Smooth muscle cell (in vitro differentiated cells): ENCODE measurements at regions not wholly inside any gene's neighbourhood (a gene's known extent, or its start where the extent isn't known, plus 50 kb on each side); places are given as distances from the start of the nearest gene placed in this dataset.
A peak's percentile ranks its signal among the peaks of the same experiment; 100 is the strongest.

ENCODE experiments used
- DNase-seq: peaks from one replicate; lab custom pipeline; 2025; ENCODE audit not compliant: unreplicated experiment; lab: John Stamatoyannopoulos, UW
- H2AFZ ChIP-seq: fragments of 200-600 bp; sonication (generic); 2 replicates; pipeline ENCODE4 v1.6.0; 2016; ENCODE audit warnings: antibody characterized with exemption, low read depth, mild to moderate bottlenecking
- H3F3A ChIP-seq: fragments of 200-600 bp; sonication (generic); 2 replicates; pipeline ENCODE4 v1.6.0; 2017; ENCODE audit warnings: antibody characterized with exemption, low read depth
- H3K27ac ChIP-seq: fragments of 200-600 bp; sonication (generic); 2 replicates; pipeline ENCODE4 v1.5.1; 2016; ENCODE audit warnings: low read depth, mild to moderate bottlenecking
- H3K27me3 ChIP-seq: fragments of 200-600 bp; sonication (generic); 2 replicates; pipeline ENCODE4 v1.6.1; 2016; ENCODE audit warnings: low read depth, mild to moderate bottlenecking
- H3K36me3 ChIP-seq: fragments of 200-600 bp; sonication (generic); 2 replicates; pipeline ENCODE4 v1.5.1; 2016; ENCODE audit warnings: low read depth
- H3K4me1 ChIP-seq: fragments of 200-600 bp; sonication (generic); 2 replicates; pipeline ENCODE4 v1.5.1; 2016; ENCODE audit warnings: low read depth
- H3K4me2 ChIP-seq: fragments of 200-600 bp; sonication (generic); 2 replicates; pipeline ENCODE4 v1.6.0; 2016; ENCODE audit warnings: mild to moderate bottlenecking
- H3K4me3 ChIP-seq: fragments of 200-600 bp; sonication (generic); 2 replicates; pipeline ENCODE4 v1.5.1; 2016; ENCODE audit warnings: mild to moderate bottlenecking
- H3K79me2 ChIP-seq: fragments of 200-600 bp; sonication (generic); 2 replicates; pipeline ENCODE4 v1.6.0; 2016; ENCODE audit warnings: low read depth, mild to moderate bottlenecking
- H3K9ac ChIP-seq: fragments of 200-600 bp; sonication (generic); 2 replicates; pipeline ENCODE4 v1.6.0; 2016; ENCODE audit warnings: low read depth
- H3K9me3 ChIP-seq: fragments of 200-600 bp; sonication (generic); replicated peaks from 2 replicates; pipeline ENCODE4 v1.5.1; 2016; ENCODE audit warnings: low read depth
- H4K20me1 ChIP-seq: fragments of 200-600 bp; sonication (generic); 2 replicates; pipeline ENCODE4 v1.6.0; 2016; ENCODE audit warnings: low read depth
- WGBS: methylation state at CpG from one replicate; pipeline ENCODE4 v1.1.7; 2016; ENCODE audit warnings: low lambda C conversion rate; 5-methylcytosine and 5-hydroxymethylcytosine counted together
- TF ChIP-seq, protein P1 (sequence below): fragments of 200-600 bp; sonication (generic); IDR thresholded peaks from 2 replicates; pipeline ENCODE4 v1.5.1; 2017; ENCODE audit warnings: borderline replicate concordance, mild to moderate bottlenecking, antibody characterized with exemption; ENCODE audit not compliant: insufficient read depth, poor library complexity, severe bottlenecking

GRCh38 chr1:116841569-116842344 lies 68.0 kb upstream of the PTGFRN start:
- H3K79me2 ChIP-seq, result no peaks in the 10 kb centered on the region
- TF ChIP-seq, protein P1, sequence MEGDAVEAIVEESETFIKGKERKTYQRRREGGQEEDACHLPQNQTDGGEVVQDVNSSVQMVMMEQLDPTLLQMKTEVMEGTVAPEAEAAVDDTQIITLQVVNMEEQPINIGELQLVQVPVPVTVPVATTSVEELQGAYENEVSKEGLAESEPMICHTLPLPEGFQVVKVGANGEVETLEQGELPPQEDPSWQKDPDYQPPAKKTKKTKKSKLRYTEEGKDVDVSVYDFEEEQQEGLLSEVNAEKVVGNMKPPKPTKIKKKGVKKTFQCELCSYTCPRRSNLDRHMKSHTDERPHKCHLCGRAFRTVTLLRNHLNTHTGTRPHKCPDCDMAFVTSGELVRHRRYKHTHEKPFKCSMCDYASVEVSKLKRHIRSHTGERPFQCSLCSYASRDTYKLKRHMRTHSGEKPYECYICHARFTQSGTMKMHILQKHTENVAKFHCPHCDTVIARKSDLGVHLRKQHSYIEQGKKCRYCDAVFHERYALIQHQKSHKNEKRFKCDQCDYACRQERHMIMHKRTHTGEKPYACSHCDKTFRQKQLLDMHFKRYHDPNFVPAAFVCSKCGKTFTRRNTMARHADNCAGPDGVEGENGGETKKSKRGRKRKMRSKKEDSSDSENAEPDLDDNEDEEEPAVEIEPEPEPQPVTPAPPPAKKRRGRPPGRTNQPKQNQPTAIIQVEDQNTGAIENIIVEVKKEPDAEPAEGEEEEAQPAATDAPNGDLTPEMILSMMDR, result no peak
- no peaks in the 10 kb centered on the region for H3K36me3 ChIP-seq
- H3K27me3 ChIP-seq, result no peaks in the 10 kb centered on the region
- peaks cover 8% of the 10 kb centered on the region for H3K9me3 ChIP-seq
- no peak overlapping the region for H3K9ac ChIP-seq
- WGBS, result 82% methylated on average over 2 of the region's 2 CpGs
- H2AFZ ChIP-seq, result no peak overlapping the region
- no peaks in the 10 kb centered on the region for H3K4me1 ChIP-seq
- no peaks in the 10 kb centered on the region for H3F3A ChIP-seq
- no peak overlapping the region for H3K27ac ChIP-seq
- H3K4me3 ChIP-seq, result no peak overlapping the region
- H4K20me1 ChIP-seq, result no peaks in the 10 kb centered on the region
- H3K4me2 ChIP-seq, result no peak overlapping the region
- DNase-seq, result no peak

GRCh38 chr1:116842654-116843053 lies 67.1 kb upstream of the PTGFRN start:
- Histone ChIP-seq H3K79me2 (no peaks in the 10 kb centered on the region), H3F3A (peaks cover 7% of the 10 kb centered on the region), H4K20me1 (no peaks in the 10 kb centered on the region), H2AFZ (no peak overlapping the region), H3K27me3 (no peaks in the 10 kb centered on the region), H3K36me3 (no peaks in the 10 kb centered on the region), H3K9ac (no peak overlapping the region), H3K4me1 (no peaks in the 10 kb centered on the region), H3K4me3 (no peak overlapping the region), H3K9me3 (peaks cover 8% of the 10 kb centered on the region), H3K27ac (no peak overlapping the region), H3K4me2 (no peak overlapping the region)
- no peak for DNase-seq
- TF ChIP-seq, protein P1, result peak; percentile 2
- WGBS, result 93% methylated on average over 4 of the region's 4 CpGs

DNA sequence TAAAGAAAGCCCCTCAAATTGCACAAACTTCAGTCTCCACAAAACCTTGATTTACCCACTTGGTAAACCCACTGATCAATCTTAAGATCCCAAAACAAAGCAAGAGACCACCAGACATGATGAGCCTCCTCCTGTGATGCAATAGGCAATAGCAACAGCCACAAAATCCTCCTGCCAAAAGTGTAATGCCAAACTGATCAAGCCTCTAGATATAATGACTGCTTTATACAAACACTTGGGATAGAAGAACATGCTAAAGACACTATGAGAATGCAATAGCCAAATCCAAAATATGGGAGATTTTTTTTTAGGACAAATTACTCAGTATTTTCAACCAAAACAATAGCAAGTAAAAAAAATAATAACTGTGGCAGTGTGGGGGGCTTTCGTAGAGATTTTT lies 64.9 kb upstream of the PTGFRN start:
- Histone ChIP-seq H3K27ac (no peak overlapping the region), H3K27me3 (no peaks in the 10 kb centered on the region), H3K4me3 (no peak overlapping the region), H3F3A (peaks cover 14% of the 10 kb centered on the region), H2AFZ (no peak overlapping the region), H3K9me3 (peaks cover 8% of the 10 kb centered on the region), H3K4me1 (peaks cover 10% of the 10 kb centered on the region), H3K4me2 (no peak overlapping the region), H3K79me2 (no peaks in the 10 kb centered on the region), H4K20me1 (no peaks in the 10 kb centered on the region), H3K9ac (no peak overlapping the region), H3K36me3 (no peaks in the 10 kb centered on the region)
- WGBS, result 97% methylated on average over 1 of the region's 1 CpG
- no peak for DNase-seq
- TF ChIP-seq, protein P1, result no peak

- Histone ChIP-seq H3K79me2 (no peaks in the 10 kb centered on the region), H3K9ac (peak overlapping the region; percentile 77), H2AFZ (peak overlapping the region; percentile 48), H3K9me3 (peaks cover 8% of the 10 kb centered on the region), H3K4me2 (peak overlapping the region; percentile 78), H3F3A (peaks cover 14% of the 10 kb centered on the region), H3K27ac (peak overlapping the region; percentile 96), H3K4me3 (no peak overlapping the region), H3K27me3 (no peaks in the 10 kb centered on the region), H3K4me1 (peaks cover 10% of the 10 kb centered on the region), H4K20me1 (no peaks in the 10 kb centered on the region), H3K36me3 (no peaks in the 10 kb centered on the region)
- TF ChIP-seq, protein P1, result no peak
- DNase-seq, result no peak
- WGBS, result 82% methylated on average over 2 of the region's 2 CpGs
These were observed 62.5 kb upstream of the PTGFRN start for GRCh38 chr1:116847190-116847589.
